Testis (tissue), 2 donors: ENCODE measurements at regions not wholly inside any gene's neighbourhood (a gene's known extent, or its start where the extent isn't known, plus 50 kb on each side); places are given as distances from the start of the nearest gene placed in this dataset.

Experiments
- DNase-seq: peaks from one replicate; pipeline ENCODE4 v3.0.0-alpha.2; 2019
- H3K27ac ChIP-seq, 2 donors: fragments of 200-600 bp; sonication (generic); one replicate each; pipeline ENCODE4 v1.5.1; 2019
- H3K27me3 ChIP-seq: fragments of 200-600 bp; sonication (generic); one replicate; pipeline ENCODE4 v1.5.1; 2019
- H3K36me3 ChIP-seq: fragments of 200-600 bp; sonication (generic); one replicate; pipeline ENCODE4 v1.5.1; 2017; ENCODE audit warnings: low read depth; ENCODE audit errors: missing control alignments
- H3K4me1 ChIP-seq: fragments of 200-600 bp; sonication (generic); one replicate; pipeline ENCODE4 v1.5.1; 2019
- H3K4me3 ChIP-seq, 2 donors: fragments of 200-600 bp; sonication (generic); one replicate each; pipeline ENCODE4 v1.5.1; 2017 to 2019
- H3K9me3 ChIP-seq: fragments of 200-600 bp; sonication (generic); one replicate; pipeline ENCODE4 v1.5.1; 2017
- POLR2A ChIP-seq: fragments of 450-650 bp; IDR thresholded peaks from one replicate; pipeline ENCODE4 v1.6.1; 2017; ENCODE audit warnings: antibody characterized with exemption, mild to moderate bottlenecking, moderate library complexity
- WGBS, 2 donors: methylation state at CpG; one replicate each; pipeline ENCODE4 v1.1.5; 2018; 5-methylcytosine and 5-hydroxymethylcytosine counted together
- intact Hi-C: fragments of 100-400 bp; cut with DNase I; formaldehyde crosslinking; loops from one replicate; pipeline ENCODE4 v1.15.1; 2023; ENCODE audit warnings: low total_unique reads
- TF ChIP-seq, protein P1 (sequence below), 3 experiments: fragments of 450-650 bp in 2 of 3; fragments of 200-600 bp in 1 of 3; sonication (generic) in 1 of 3; IDR thresholded peaks; one replicate each; pipeline ENCODE4 v1.5.1; 2016 to 2019; ENCODE audit warnings: antibody characterized with exemption in 3 of 3, mild to moderate bottlenecking in 2 of 3, moderate library complexity in 1 of 3

GRCh38 chr6:120857422-120857821 lies 476.9 kb downstream of the TBC1D32 start:
- no peaks in the 10 kb centered on the region for H3K4me1 ChIP-seq
- no peaks in the 10 kb centered on the region for H3K36me3 ChIP-seq
- intact Hi-C loops, result no loop called here
- WGBS, 2 donors, result 62 to 82% methylated on average over 2 to 3 of the region's 3 CpGs
- no peak overlapping the region for H3K27ac ChIP-seq
- no peaks in the 10 kb centered on the region for H3K9me3 ChIP-seq
- no peak for DNase-seq
- H3K27me3 ChIP-seq, result no peaks in the 10 kb centered on the region
- no peak for TF ChIP-seq POLR2A
- TF ChIP-seq, protein P1, sequence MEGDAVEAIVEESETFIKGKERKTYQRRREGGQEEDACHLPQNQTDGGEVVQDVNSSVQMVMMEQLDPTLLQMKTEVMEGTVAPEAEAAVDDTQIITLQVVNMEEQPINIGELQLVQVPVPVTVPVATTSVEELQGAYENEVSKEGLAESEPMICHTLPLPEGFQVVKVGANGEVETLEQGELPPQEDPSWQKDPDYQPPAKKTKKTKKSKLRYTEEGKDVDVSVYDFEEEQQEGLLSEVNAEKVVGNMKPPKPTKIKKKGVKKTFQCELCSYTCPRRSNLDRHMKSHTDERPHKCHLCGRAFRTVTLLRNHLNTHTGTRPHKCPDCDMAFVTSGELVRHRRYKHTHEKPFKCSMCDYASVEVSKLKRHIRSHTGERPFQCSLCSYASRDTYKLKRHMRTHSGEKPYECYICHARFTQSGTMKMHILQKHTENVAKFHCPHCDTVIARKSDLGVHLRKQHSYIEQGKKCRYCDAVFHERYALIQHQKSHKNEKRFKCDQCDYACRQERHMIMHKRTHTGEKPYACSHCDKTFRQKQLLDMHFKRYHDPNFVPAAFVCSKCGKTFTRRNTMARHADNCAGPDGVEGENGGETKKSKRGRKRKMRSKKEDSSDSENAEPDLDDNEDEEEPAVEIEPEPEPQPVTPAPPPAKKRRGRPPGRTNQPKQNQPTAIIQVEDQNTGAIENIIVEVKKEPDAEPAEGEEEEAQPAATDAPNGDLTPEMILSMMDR (IDR thresholded peaks at IDR 0.05), result no peak
- no peak overlapping the region for H3K4me3 ChIP-seq

DNA sequence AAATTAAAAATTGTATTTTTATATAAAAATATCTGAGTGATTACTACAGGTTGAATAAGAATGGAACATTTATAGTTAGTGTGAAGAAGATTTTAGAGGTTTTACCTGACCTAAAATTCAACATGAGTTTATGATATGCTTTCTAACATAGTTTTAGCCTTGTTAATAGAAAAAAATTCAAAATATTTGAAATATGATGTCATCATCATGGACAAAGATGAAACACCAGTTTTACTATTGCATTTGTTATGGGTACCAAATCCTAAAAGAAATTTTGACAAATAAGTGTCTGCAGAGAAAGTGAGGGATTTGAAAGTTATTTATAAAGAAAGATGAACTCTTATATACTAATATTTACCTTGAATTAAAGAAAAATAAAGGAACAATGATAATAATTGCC lies 479.7 kb downstream of the TBC1D32 start:
- H3K27ac ChIP-seq, result no peak overlapping the region
- no peaks in the 10 kb centered on the region for H3K36me3 ChIP-seq
- H3K4me1 ChIP-seq, result no peaks in the 10 kb centered on the region
- H3K9me3 ChIP-seq, result no peaks in the 10 kb centered on the region
- TF ChIP-seq POLR2A, result no peak
- TF ChIP-seq, protein P1 (IDR thresholded peaks at IDR 0.05), result no peak
- DNase-seq, result no peak
- no peaks in the 10 kb centered on the region for H3K27me3 ChIP-seq
- H3K4me3 ChIP-seq, result no peak overlapping the region
- intact Hi-C loops, result no loop called here

GRCh38 chr6:120853489-120853888 lies 480.8 kb downstream of the TBC1D32 start:
- 25 to 42% methylated on average over 2 of the region's 2 CpGs for WGBS, 2 donors
- intact Hi-C loops, result no loop called here
- TF ChIP-seq, protein P1 (IDR thresholded peaks at IDR 0.05), result no peak
- H3K27me3 ChIP-seq, result no peaks in the 10 kb centered on the region
- H3K36me3 ChIP-seq, result no peaks in the 10 kb centered on the region
- H3K4me1 ChIP-seq, result no peaks in the 10 kb centered on the region
- H3K27ac ChIP-seq, result no peak overlapping the region
- no peak for DNase-seq
- H3K9me3 ChIP-seq, result no peaks in the 10 kb centered on the region
- no peak overlapping the region for H3K4me3 ChIP-seq

- Histone ChIP-seq H3K27ac (no peak overlapping the region), H3K9me3 (no peaks in the 10 kb centered on the region), H3K36me3 (no peaks in the 10 kb centered on the region), H3K4me1 (no peaks in the 10 kb centered on the region), H3K27me3 (no peaks in the 10 kb centered on the region), H3K4me3 (no peak overlapping the region)
- intact Hi-C loops, result no loop called here
- TF ChIP-seq, protein P1 (IDR thresholded peaks at IDR 0.05), result no peak
- no peak for TF ChIP-seq POLR2A
- WGBS, 2 donors, result 33 to 36% methylated on average over 1 of the region's 1 CpG
- DNase-seq, result no peak
Observed at GRCh38 chr6:120852293-120852849, 481.9 kb downstream of the TBC1D32 start.

DNA sequence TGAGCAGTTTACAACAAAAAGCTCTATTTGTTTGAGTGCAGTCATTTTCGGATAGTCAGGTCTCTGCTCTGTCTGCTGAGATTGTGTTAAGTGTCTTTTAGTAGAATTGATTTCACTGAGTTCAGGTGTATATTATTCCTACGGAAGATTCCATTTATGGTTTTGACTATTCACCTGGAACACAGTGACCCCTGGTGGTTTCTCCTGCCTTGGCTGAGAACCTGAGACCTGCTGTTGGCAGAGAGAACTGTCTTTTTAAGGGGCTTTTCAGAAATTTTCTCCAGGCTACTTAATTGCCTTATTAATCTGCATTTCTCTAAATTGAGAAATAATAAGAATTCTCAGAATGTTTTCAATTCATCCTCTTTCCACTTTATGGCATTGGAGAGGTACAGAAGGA lies 508.0 kb downstream of the TBC1D32 start:
- Histone ChIP-seq H3K27ac (no peak overlapping the region), H3K4me1 (no peaks in the 10 kb centered on the region), H3K27me3 (no peaks in the 10 kb centered on the region), H3K9me3 (no peaks in the 10 kb centered on the region), H3K4me3 (no peak overlapping the region), H3K36me3 (no peaks in the 10 kb centered on the region)
- TF ChIP-seq, protein P1 (IDR thresholded peaks at IDR 0.05), result peak; percentile 52 to 65 (median 57)
- TF ChIP-seq POLR2A, result no peak
- peak; percentile 76 for DNase-seq
- intact Hi-C loops, result no loop called here
- WGBS, 2 donors, result 30 to 42% methylated on average over 2 of the region's 2 CpGs
